Fibroblast of skin of scalp (primary cell): ENCODE measurements at regions not wholly inside any gene's neighbourhood (a gene's known extent, or its start where the extent isn't known, plus 50 kb on each side); places are given as distances from the start of the nearest gene placed in this dataset.

Experiments used
- DNase-seq: peaks from one replicate; pipeline ENCODE4 v3.0.0-alpha.2; 2013

DNA sequence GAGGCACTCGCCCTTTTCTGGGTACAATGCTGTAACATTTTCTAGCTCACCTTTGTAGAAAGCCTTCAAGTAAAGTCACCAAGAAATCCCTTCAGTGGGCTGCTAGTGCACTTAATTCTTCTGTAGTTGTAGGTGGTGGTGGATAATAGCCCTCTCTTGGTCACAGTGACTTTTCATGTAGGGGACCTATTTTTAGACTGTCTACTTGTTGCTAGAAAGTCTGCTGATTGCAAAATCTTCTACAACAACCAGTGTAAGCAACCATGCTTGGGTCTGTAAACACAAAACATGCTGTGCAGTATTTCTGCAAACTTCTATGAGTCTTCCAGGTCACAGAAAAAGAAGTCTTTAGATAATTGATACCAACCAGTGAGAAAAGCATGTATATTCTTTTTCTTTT, 55.6 kb downstream of the PBDC1 start:
- DNase-seq = no peak

DNA sequence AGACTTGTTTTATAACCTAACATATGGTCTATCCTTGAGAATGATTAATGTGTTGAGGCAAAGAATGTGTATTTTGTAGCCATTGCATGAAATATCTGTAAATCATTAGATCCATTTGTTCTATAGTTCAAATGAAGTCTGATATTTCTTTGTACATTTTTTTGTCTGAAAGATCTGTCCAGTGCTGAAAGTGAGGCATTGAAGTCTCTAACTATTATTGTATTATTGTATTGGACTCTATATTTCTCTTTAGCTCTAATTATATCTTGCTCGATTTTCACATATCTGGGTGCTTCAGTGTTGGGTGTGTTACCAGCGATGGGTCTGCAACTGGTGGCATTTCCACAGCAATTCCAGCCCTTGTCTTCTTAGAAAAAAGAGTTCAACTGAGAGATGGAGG, 76.0 kb downstream of the PBDC1 start:
- DNase-seq = no peak

DNA sequence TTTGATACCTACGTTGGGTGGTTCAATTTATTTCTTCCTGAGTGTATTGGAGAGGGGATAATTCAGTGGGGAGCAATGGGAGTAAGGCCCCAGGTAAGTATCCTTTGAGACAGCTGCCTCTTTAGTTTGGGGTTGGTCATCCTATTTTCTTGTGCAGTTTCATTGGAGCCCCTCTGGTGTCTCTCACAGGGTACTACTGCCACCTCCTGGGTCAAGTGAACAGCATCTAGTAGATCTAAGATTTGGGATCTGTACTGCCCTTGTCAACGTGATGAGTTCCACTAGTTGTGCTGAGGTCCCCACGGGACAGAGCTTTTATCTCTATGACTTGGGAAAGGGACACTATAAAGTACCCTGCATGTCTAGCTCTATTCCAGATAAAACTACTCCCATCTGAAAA, 80.6 kb downstream of the PBDC1 start:
- peak; percentile 31 for DNase-seq

DNA sequence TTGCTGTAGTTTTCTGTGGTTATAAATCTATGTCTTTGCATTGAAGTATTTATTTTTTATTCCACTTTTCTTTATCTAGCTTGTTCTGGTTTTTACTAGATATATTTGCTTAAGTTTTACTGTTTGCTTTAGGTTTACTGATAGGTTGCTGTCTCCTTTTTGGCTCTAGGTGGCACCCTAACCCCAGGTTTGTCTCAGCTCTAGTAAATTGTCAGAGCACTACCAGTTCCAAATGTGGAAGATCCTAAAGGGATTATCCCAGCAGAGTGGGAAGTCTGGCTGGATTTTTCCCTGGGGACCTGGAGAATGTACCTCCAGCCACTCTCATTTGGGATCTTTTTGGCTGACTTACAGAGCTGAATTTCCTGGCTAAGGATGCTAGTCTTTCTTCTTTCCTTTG, 106.1 kb downstream of the PBDC1 start:
- DNase-seq = peak; percentile 53
